Activated naive CD8-positive, alpha-beta T cell treated with anti-CD3 and anti-CD28 coated beads, Interleukin-2, amount 50 U/mL, for 24 hours (primary cell): ENCODE measurements at regions not wholly inside any gene's neighbourhood (a gene's known extent, or its start where the extent isn't known, plus 50 kb on each side); places are given as distances from the start of the nearest gene placed in this dataset.

ENCODE experiments used
- ATAC-seq: fragments of 150-1000 bp; cut with Tn5 transposase; one replicate; pipeline ENCODE4 v1.10.0; 2021
- DNase-seq: peaks from one replicate; pipeline ENCODE4 v3.0.0; 2021
- H3K27ac Mint-ChIP-seq: one replicate; pipeline ENCODE4 v1.8.0; 2021; ENCODE audit warnings: mild to moderate bottlenecking, mixed read lengths
- H3K27me3 Mint-ChIP-seq: one replicate; pipeline ENCODE4 v1.8.0; 2021; ENCODE audit warnings: mixed read lengths
- H3K36me3 Mint-ChIP-seq: one replicate; pipeline ENCODE4 v1.8.0; 2021; ENCODE audit warnings: low read depth, mixed read lengths
- H3K4me1 Mint-ChIP-seq: one replicate; pipeline ENCODE4 v1.8.0; 2021; ENCODE audit warnings: mixed read lengths
- H3K4me3 Mint-ChIP-seq: one replicate; pipeline ENCODE4 v1.8.0; 2021; ENCODE audit warnings: mild to moderate bottlenecking, moderate library complexity, mixed read lengths
- H3K9me3 Mint-ChIP-seq: one replicate; pipeline ENCODE4 v1.8.0; 2021; ENCODE audit warnings: mixed read lengths

GRCh38 chr7:114755856-114756255 lies 166.0 kb upstream of the MDFIC start:
- DNase-seq (no peak), ATAC-seq (no peak)
- Mint-ChIP-seq H3K9me3 (no peaks in the 10 kb centered on the region), H3K27ac (no peak overlapping the region), H3K4me3 (no peak overlapping the region), H3K27me3 (peaks cover 9% of the 10 kb centered on the region), H3K4me1 (no peaks in the 10 kb centered on the region), H3K36me3 (no peaks in the 10 kb centered on the region)

DNA sequence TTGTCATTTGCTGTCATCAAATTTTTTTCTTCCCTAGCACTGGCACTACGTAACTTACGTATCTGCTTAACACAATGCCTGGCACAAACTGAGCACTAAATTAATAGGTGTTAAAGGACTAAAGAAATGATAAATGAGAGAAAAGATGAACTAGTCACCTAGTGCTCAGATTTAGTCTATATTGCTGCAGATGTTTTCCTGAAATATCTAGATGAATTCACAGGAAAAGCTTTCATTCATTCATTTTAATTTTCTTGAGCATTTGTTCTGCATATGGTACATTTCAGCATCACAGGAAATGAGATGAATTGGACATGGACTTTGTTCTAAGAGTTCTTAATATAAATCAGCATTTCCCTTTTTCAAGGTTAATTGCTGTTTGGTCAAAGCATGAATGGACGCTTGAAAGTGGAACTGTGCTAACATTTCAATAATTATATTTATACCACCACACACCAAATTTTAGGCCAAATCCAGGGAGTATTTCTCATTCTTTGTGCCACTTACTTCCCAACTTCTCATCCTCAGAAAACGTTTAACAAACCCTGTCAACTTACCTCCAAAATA lies 163.2 kb upstream of the MDFIC start:
- Mint-ChIP-seq H3K4me1 (no peaks in the 10 kb centered on the region), H3K9me3 (no peaks in the 10 kb centered on the region), H3K27ac (no peak overlapping the region), H3K27me3 (peaks cover 4% of the 10 kb centered on the region), H3K4me3 (no peak overlapping the region), H3K36me3 (no peaks in the 10 kb centered on the region)
- ATAC-seq (no peak), DNase-seq (no peak)

DNA sequence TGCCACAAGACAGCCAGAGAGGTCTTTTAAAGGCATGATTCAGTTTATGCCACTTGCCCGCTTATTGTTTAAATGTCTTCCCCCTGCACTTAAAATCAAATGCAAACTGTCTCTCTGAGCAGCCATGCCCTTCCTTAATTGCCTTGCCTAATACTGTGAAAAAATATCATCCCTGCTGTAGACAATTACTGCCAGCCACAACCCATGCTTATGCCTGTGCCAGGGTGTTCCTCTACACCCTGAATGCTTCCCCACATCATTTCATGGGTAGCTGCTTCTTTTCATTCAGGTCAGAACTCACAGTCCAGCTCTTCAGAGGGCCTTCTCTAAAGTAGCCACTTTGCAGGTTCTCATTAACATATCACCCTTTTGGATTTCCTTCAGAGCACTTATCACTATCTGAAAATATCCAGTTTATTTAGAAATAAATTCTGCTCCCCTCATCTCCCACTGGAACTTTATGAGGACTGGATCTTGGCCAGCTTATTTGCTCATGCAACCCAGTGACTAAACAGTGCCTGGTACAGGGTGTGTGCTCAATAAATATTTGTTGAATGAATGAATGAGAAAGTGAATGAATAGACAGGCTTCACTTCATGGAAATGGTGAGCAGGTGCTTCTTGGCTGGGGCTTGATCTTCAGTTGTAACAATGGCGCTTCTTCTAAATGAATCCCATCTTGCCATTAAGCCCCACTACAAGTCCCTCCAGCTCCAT lies 162.4 kb upstream of the MDFIC start:
- Mint-ChIP-seq H3K4me3 (no peak overlapping the region), H3K9me3 (no peaks in the 10 kb centered on the region), H3K27me3 (peaks cover 4% of the 10 kb centered on the region), H3K27ac (no peak overlapping the region), H3K36me3 (no peaks in the 10 kb centered on the region), H3K4me1 (no peaks in the 10 kb centered on the region)
- DNase-seq, result no peak
- ATAC-seq, result no peak

- no peaks in the 10 kb centered on the region for H3K4me1 Mint-ChIP-seq
- no peak for ATAC-seq
- no peak for DNase-seq
- no peaks in the 10 kb centered on the region for H3K36me3 Mint-ChIP-seq
- no peak overlapping the region for H3K4me3 Mint-ChIP-seq
- no peak overlapping the region for H3K27ac Mint-ChIP-seq
- H3K9me3 Mint-ChIP-seq, result no peaks in the 10 kb centered on the region
- H3K27me3 Mint-ChIP-seq, result peaks cover 4% of the 10 kb centered on the region
Measured at GRCh38 chr7:114760477-114760876, 161.4 kb upstream of the MDFIC start.

- Mint-ChIP-seq H3K27me3 (peaks cover 3% of the 10 kb centered on the region), H3K9me3 (no peaks in the 10 kb centered on the region), H3K4me1 (no peaks in the 10 kb centered on the region), H3K36me3 (no peaks in the 10 kb centered on the region), H3K27ac (no peak overlapping the region), H3K4me3 (no peak overlapping the region)
- no peak for ATAC-seq
- DNase-seq, result no peak
Measured at GRCh38 chr7:114761973-114762372, 159.9 kb upstream of the MDFIC start.

DNA sequence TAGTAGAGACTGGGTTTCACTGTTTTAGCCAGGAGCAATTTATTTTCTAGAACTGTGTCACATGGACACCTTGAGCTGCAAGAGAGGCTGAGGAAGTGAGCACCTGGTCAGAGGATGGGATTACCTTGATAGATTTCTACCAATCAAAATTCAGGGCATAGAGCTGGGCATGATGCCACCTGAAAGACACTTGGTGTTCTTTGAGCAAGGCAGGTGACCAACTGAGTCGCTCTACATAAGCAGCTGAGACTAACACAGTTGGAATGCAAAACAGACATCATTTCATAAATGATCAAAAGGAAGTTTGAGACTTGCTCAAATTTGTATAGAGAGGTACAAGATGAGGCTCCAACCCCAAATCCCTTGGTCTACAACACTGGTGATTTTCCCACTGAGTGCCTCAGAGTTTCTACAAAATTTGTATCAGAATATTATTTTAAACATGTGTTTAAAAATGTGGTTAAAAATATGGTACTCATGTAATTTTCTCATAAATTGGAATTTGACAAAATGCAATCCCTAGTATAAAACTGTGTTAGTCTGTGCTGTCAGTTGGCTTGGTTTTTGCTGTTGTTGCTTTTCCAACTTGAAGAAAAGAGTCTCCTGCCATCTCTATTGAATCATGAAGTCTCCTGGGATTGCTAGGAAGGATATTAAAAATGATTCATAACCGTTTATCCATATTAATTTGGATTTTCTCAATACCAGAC lies 156.4 kb upstream of the MDFIC start:
- no peak for ATAC-seq
- no peak overlapping the region for H3K27ac Mint-ChIP-seq
- peaks cover 5% of the 10 kb centered on the region for H3K27me3 Mint-ChIP-seq
- H3K4me3 Mint-ChIP-seq, result no peak overlapping the region
- DNase-seq, result no peak
- H3K4me1 Mint-ChIP-seq, result no peaks in the 10 kb centered on the region
- no peaks in the 10 kb centered on the region for H3K36me3 Mint-ChIP-seq
- no peaks in the 10 kb centered on the region for H3K9me3 Mint-ChIP-seq

- no peak for DNase-seq
- H3K4me3 Mint-ChIP-seq, result no peak overlapping the region
- ATAC-seq, result no peak
- H3K4me1 Mint-ChIP-seq, result no peaks in the 10 kb centered on the region
- no peaks in the 10 kb centered on the region for H3K36me3 Mint-ChIP-seq
- no peak overlapping the region for H3K27ac Mint-ChIP-seq
- H3K9me3 Mint-ChIP-seq, result no peaks in the 10 kb centered on the region
- H3K27me3 Mint-ChIP-seq, result peaks cover 5% of the 10 kb centered on the region
Measured at GRCh38 chr7:114766041-114766356, 155.9 kb upstream of the MDFIC start.

DNA sequence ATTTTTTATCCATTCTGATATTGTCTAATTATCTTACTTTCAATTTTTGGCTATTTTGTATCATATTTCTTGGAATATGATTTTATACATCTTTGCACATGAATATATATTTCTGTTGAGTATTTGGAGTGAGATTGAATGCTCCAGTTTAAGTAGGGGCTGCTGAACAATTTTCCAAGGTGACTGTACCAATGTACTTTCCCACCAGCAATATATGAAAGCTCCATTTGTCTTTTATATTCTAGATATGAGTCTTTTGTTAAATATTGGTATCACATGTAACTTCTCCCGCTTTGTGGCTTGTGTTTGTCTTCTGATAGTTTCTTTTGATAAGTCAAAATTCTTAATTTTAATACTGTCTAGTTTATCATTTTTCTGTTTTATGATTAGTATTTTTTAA lies 144.6 kb upstream of the MDFIC start:
- H3K9me3 Mint-ChIP-seq, result no peaks in the 10 kb centered on the region
- H3K4me3 Mint-ChIP-seq, result no peak overlapping the region
- ATAC-seq (no peak), DNase-seq (no peak)
- no peak overlapping the region for H3K27ac Mint-ChIP-seq
- peaks cover 16% of the 10 kb centered on the region for H3K27me3 Mint-ChIP-seq
- peaks cover 8% of the 10 kb centered on the region for H3K4me1 Mint-ChIP-seq
- H3K36me3 Mint-ChIP-seq, result no peaks in the 10 kb centered on the region

DNA sequence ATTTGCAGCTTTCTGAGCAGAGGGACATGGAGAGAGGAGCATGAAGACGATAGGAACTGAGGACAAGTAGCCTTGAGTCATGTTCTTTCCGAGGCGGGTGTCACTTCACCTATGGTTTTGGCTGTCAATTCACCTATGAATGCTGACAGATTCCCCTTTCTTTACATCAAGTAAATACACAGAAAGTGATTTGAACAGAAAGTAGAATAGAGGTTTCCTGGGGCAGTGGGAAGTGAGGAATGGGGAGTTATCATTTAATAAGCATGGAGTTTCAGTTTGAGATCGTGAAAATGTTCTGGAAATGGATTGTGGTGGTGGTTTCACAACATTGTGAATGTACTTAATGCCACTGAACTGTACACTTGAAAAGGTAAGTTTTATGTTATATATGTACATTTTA lies 138.4 kb upstream of the MDFIC start:
- DNase-seq (no peak), ATAC-seq (peak; percentile 7)
- H3K4me3 Mint-ChIP-seq, result no peak overlapping the region
- peak overlapping the region; percentile 81 for H3K27ac Mint-ChIP-seq
- peaks cover 2% of the 10 kb centered on the region for H3K36me3 Mint-ChIP-seq
- H3K9me3 Mint-ChIP-seq, result no peaks in the 10 kb centered on the region
- H3K27me3 Mint-ChIP-seq, result peaks cover 10% of the 10 kb centered on the region
- H3K4me1 Mint-ChIP-seq, result peaks cover 32% of the 10 kb centered on the region

DNA sequence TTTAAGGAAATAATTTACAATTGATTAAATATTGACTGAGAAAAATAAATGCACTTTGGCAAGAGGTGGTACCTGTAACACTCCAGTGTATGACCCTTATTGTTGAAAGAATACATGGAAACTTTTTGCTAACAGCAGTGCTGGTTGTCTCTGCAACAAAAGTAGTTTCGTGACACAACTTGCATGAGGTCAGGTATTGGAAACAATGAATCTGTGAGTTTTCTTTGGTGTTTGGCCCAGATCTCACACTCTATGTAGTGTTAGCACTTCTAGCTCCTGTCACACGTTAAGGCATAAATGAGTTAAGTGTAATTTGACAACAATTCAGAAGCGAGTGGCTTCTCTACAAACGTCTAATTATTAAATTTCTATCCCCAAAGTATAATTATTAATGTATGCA lies 137.7 kb upstream of the MDFIC start:
- ATAC-seq, result peak; percentile 73
- H3K9me3 Mint-ChIP-seq, result no peaks in the 10 kb centered on the region
- H3K36me3 Mint-ChIP-seq, result peaks cover 2% of the 10 kb centered on the region
- no peak for DNase-seq
- no peak overlapping the region for H3K4me3 Mint-ChIP-seq
- H3K27me3 Mint-ChIP-seq, result peaks cover 10% of the 10 kb centered on the region
- peaks cover 39% of the 10 kb centered on the region for H3K4me1 Mint-ChIP-seq
- peak overlapping the region; percentile 58 for H3K27ac Mint-ChIP-seq

GRCh38 chr7:114784746-114785145 lies 137.1 kb upstream of the MDFIC start:
- DNase-seq (no peak), ATAC-seq (no peak)
- H3K27me3 Mint-ChIP-seq, result peaks cover 6% of the 10 kb centered on the region
- peak overlapping the region; percentile 58 for H3K27ac Mint-ChIP-seq
- H3K4me1 Mint-ChIP-seq, result peaks cover 45% of the 10 kb centered on the region
- H3K4me3 Mint-ChIP-seq, result no peak overlapping the region
- H3K36me3 Mint-ChIP-seq, result peaks cover 2% of the 10 kb centered on the region
- no peaks in the 10 kb centered on the region for H3K9me3 Mint-ChIP-seq

DNA sequence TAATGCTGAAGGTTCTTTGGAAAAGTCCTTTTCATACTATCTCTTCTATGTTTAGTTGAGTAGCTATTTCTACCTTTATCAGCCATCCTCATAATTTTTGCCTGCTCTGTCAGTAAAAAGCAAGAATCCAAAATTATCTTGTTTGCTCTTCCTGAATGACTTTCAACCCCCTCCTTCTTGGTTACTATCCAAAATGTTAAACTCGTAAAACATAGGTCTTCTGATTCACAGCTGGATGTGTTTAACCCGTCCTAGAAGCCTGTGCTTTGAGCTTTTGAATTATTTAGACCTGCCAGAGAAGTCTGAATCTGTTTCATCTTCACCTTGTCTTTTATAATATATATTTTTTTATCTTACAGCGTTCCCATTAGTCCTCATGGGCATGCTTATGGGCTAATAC lies 136.4 kb upstream of the MDFIC start:
- Mint-ChIP-seq H3K27ac (no peak overlapping the region), H3K9me3 (no peaks in the 10 kb centered on the region), H3K4me3 (no peak overlapping the region), H3K27me3 (peaks cover 3% of the 10 kb centered on the region), H3K4me1 (peaks cover 51% of the 10 kb centered on the region), H3K36me3 (peaks cover 2% of the 10 kb centered on the region)
- DNase-seq, result no peak
- no peak for ATAC-seq

- Mint-ChIP-seq H3K36me3 (peaks cover 2% of the 10 kb centered on the region), H3K27ac (peak overlapping the region; percentile 71), H3K4me3 (peak overlapping the region; percentile 30), H3K27me3 (peaks cover 8% of the 10 kb centered on the region), H3K4me1 (peaks cover 57% of the 10 kb centered on the region), H3K9me3 (no peaks in the 10 kb centered on the region)
- ATAC-seq, result peak; percentile 44
- DNase-seq, result no peak
Measured at GRCh38 chr7:114786455-114786854, 135.4 kb upstream of the MDFIC start.

DNA sequence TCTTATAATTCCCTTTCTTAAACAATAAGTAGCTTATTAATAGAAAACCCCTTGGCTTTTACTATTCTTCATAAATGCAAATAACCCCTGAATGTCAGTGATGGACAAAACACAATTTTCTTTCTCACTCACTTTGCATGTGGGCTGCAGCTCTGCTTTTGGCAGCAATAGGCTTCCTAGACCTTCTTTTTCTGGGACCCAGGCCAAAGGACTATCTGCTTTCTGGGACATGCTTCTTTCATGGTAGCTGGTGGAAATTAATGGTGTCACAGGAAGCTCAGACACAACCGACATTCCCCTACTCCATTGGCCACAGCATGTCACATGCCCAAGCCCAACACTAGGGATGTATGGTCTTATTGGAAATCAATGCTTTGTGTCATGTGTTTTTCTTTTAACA lies 134.3 kb upstream of the MDFIC start:
- no peaks in the 10 kb centered on the region for H3K9me3 Mint-ChIP-seq
- no peak overlapping the region for H3K4me3 Mint-ChIP-seq
- DNase-seq (no peak), ATAC-seq (no peak)
- H3K27me3 Mint-ChIP-seq, result peaks cover 8% of the 10 kb centered on the region
- H3K27ac Mint-ChIP-seq, result peak overlapping the region; percentile 29
- H3K4me1 Mint-ChIP-seq, result peaks cover 64% of the 10 kb centered on the region
- peaks cover 2% of the 10 kb centered on the region for H3K36me3 Mint-ChIP-seq

DNA sequence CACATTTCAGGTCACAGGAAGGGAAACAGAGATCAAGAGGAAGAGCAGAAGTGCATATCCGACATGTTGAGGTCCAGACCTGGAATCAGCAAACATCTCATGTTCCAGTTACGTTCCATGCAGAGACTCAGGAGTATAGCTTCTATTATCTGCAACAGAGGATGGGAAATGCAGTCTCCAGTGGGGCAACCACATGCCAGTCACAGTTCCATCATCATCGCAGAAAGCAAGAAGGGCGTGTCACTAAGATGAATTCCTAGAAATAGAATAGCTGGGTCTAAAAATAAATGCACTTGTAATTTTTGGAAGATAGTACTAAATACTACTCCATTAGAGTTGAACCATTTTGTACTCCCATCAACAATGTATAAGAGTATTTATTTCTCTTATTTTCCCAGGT lies 133.2 kb upstream of the MDFIC start:
- Mint-ChIP-seq H3K4me3 (no peak overlapping the region), H3K9me3 (no peaks in the 10 kb centered on the region), H3K27me3 (peaks cover 8% of the 10 kb centered on the region), H3K36me3 (no peaks in the 10 kb centered on the region), H3K27ac (peak overlapping the region; percentile 82), H3K4me1 (peaks cover 63% of the 10 kb centered on the region)
- ATAC-seq, result no peak
- no peak for DNase-seq
